ENCODE measurements at regions not wholly inside any gene's neighbourhood (a gene's known extent, or its start where the extent isn't known, plus 50 kb on each side); places are given as distances from the start of the nearest gene placed in this dataset.

GRCh38 chr4:36815536-36815935 is 429.0 kb upstream of the NWD2 start:
- Histone ChIP-seq H3K4me3 (ENCODE audit: low read depth, low read length) (no peak overlapping the region), H3K36me3 (ENCODE audit: control insufficient read depth, insufficient read depth, low read length) (no peaks in the 10 kb centered on the region), H3K27me3 (ENCODE audit: control insufficient read depth, insufficient read depth, low read length) (no peaks in the 10 kb centered on the region)
- POLR2A ChIA-PET: no interaction called here
- CTCF ChIA-PET: no interaction called here
- TF ChIP-seq, protein P1, sequence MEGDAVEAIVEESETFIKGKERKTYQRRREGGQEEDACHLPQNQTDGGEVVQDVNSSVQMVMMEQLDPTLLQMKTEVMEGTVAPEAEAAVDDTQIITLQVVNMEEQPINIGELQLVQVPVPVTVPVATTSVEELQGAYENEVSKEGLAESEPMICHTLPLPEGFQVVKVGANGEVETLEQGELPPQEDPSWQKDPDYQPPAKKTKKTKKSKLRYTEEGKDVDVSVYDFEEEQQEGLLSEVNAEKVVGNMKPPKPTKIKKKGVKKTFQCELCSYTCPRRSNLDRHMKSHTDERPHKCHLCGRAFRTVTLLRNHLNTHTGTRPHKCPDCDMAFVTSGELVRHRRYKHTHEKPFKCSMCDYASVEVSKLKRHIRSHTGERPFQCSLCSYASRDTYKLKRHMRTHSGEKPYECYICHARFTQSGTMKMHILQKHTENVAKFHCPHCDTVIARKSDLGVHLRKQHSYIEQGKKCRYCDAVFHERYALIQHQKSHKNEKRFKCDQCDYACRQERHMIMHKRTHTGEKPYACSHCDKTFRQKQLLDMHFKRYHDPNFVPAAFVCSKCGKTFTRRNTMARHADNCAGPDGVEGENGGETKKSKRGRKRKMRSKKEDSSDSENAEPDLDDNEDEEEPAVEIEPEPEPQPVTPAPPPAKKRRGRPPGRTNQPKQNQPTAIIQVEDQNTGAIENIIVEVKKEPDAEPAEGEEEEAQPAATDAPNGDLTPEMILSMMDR (IDR thresholded peaks at IDR 0.05; ENCODE audit: insufficient read depth, low read depth, low read length): no peak
- DNase-seq (ENCODE audit: low read depth): no peak

GRCh38 chr4:36823199-36823967 is 421.2 kb upstream of the NWD2 start:
- CTCF ChIA-PET: no interaction called here
- no peak for DNase-seq (ENCODE audit: low read depth)
- Histone ChIP-seq H3K27me3 (ENCODE audit: control insufficient read depth, insufficient read depth, low read length) (no peaks in the 10 kb centered on the region), H3K36me3 (ENCODE audit: control insufficient read depth, insufficient read depth, low read length) (no peaks in the 10 kb centered on the region), H3K4me3 (ENCODE audit: low read depth, low read length) (no peak overlapping the region)
- TF ChIP-seq, protein P1 (IDR thresholded peaks at IDR 0.05; ENCODE audit: insufficient read depth, low read depth, low read length): no peak
- POLR2A ChIA-PET: no interaction called here

- H3K27me3 ChIP-seq (ENCODE audit: control insufficient read depth, insufficient read depth, low read length): no peaks in the 10 kb centered on the region
- CTCF ChIA-PET: no interaction called here
- TF ChIP-seq, protein P1 (IDR thresholded peaks at IDR 0.05; ENCODE audit: insufficient read depth, low read depth, low read length): no peak
- H3K4me3 ChIP-seq (ENCODE audit: low read depth, low read length): no peak overlapping the region
- POLR2A ChIA-PET: no interaction called here
- no peaks in the 10 kb centered on the region for H3K36me3 ChIP-seq (ENCODE audit: control insufficient read depth, insufficient read depth, low read length)
- no peak for DNase-seq (ENCODE audit: low read depth)
Observed at GRCh38 chr4:36824682-36825081, 419.9 kb upstream of the NWD2 start.

- H3K27me3 ChIP-seq (ENCODE audit: control insufficient read depth, insufficient read depth, low read length): no peaks in the 10 kb centered on the region
- POLR2A ChIA-PET: no interaction called here
- CTCF ChIA-PET: no interaction called here
- TF ChIP-seq, protein P1 (IDR thresholded peaks at IDR 0.05; ENCODE audit: insufficient read depth, low read depth, low read length): no peak
- DNase-seq (ENCODE audit: low read depth): no peak
- no peak overlapping the region for H3K4me3 ChIP-seq (ENCODE audit: low read depth, low read length)
- no peaks in the 10 kb centered on the region for H3K36me3 ChIP-seq (ENCODE audit: control insufficient read depth, insufficient read depth, low read length)
Observed at GRCh38 chr4:36835246-36835645, 409.3 kb upstream of the NWD2 start.

DNA sequence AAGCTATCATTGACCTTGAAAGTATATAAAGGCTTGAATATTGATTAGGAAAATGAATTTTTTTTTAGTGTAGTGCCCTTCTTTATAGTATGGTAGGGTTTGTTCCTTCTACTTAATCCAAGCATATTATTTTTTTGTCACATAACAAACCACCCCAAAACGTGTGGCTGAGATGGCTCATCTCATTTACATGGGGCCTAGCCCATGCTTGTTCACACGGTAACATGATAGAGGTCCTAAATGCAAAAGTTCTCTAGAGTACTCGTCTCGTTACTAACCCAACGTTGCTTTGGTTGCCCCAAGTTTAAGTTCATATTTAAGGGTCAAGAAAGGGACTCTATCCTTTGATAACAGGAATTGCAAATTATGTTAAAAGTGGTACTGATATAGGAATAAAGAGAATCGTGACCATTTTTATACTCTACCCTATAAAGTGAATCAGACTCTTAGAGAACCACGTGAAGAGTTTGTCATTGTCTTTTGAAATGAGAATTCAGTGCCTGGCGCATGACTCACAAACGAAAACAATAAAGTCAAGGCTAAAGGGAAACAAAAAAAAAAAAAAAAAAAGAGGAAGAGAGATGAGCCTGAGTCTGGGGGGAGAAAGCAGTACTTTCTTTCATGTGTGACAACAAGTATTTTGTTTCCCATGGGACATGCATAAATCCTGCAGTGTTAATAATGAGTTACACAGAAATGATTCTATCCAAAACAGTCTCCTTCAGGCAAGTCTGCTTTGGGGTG is 402.8 kb upstream of the NWD2 start:
- H3K27me3 ChIP-seq (ENCODE audit: control insufficient read depth, insufficient read depth, low read length): no peaks in the 10 kb centered on the region
- no peak for DNase-seq (ENCODE audit: low read depth)
- no peak overlapping the region for H3K4me3 ChIP-seq (ENCODE audit: low read depth, low read length)
- TF ChIP-seq, protein P1 (IDR thresholded peaks at IDR 0.05; ENCODE audit: insufficient read depth, low read depth, low read length): no peak
- POLR2A ChIA-PET: no interaction called here
- CTCF ChIA-PET: no interaction called here
- no peaks in the 10 kb centered on the region for H3K36me3 ChIP-seq (ENCODE audit: control insufficient read depth, insufficient read depth, low read length)

All from BJ (cell line).